ENCODE measurements at regions not wholly inside any gene's neighbourhood (a gene's known extent, or its start where the extent isn't known, plus 50 kb on each side); places are given as distances from the start of the nearest gene placed in this dataset.

DNA sequence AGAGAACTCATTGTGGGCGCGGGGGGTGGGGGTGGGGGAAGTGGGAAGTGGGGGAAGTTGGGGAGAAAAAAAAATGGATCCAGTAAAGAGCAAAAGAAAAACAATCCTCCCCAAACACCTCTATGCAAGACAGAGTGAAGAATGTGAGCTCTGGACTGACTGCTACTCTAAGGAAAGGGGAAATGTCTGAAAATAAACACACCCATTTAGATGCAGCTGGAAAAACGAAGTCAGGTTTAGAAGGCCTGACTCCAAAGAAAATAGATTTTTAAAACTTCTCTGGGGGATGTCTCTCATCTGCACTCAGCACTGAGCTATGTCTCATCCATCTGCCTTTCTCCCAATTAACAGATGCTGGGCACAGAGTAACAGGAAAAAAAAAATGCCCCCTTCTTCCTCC is 904.4 kb downstream of the GALC start:
- no peaks in the 10 kb centered on the region for H3K4me1 ChIP-seq (ENCODE audit: insufficient read depth, low read length, poor library complexity, severe bottlenecking)
- no peak overlapping the region for H3K4me3 ChIP-seq (ENCODE audit: low read depth, low read length, poor library complexity, severe bottlenecking)
- POLR2A ChIA-PET (ENCODE audit: low non-redundant PET), result no interaction called here
- no peaks in the 10 kb centered on the region for H3K36me3 ChIP-seq (ENCODE audit: insufficient read depth, low read length, poor library complexity, severe bottlenecking)
- intact Hi-C loops (cut with micrococcal nuclease; ENCODE audit: unreplicated experiment), result no loop called here
- no peak for DNase-seq (ENCODE audit: low spot score)
- no peak overlapping the region for H3K27ac ChIP-seq (ENCODE audit: low read depth, low read length, poor library complexity, severe bottlenecking)
- TF ChIP-seq EZH2 (IDR thresholded peaks at IDR 0.05; ENCODE audit: borderline replicate concordance, low read depth, low read length, poor library complexity, severe bottlenecking), result no peak
- no peak for TF ChIP-seq CTCF (conservative IDR thresholded peaks at IDR 0.05; ENCODE audit: low read depth, low read length)
- no TSS peak for BruUV-seq (replicated peaks)
- no peaks in the 10 kb centered on the region for H3K9me3 ChIP-seq (ENCODE audit: low read depth, low read length, poor library complexity, severe bottlenecking)
- no peaks in the 10 kb centered on the region for H3K27me3 ChIP-seq (replicated peaks; ENCODE audit: insufficient read depth, low read depth, low read length, poor library complexity)
- CTCF ChIA-PET, result no interaction called here

GRCh38 chr14:87087881-87088280 is 905.1 kb downstream of the GALC start:
- Histone ChIP-seq H3K27ac (ENCODE audit: low read depth, low read length, poor library complexity, severe bottlenecking) (no peak overlapping the region), H3K27me3 (replicated peaks; ENCODE audit: insufficient read depth, low read depth, low read length, poor library complexity) (no peaks in the 10 kb centered on the region), H3K36me3 (ENCODE audit: insufficient read depth, low read length, poor library complexity, severe bottlenecking) (no peaks in the 10 kb centered on the region), H3K4me1 (ENCODE audit: insufficient read depth, low read length, poor library complexity, severe bottlenecking) (no peaks in the 10 kb centered on the region), H3K4me3 (ENCODE audit: low read depth, low read length, poor library complexity, severe bottlenecking) (no peak overlapping the region), H3K9me3 (ENCODE audit: low read depth, low read length, poor library complexity, severe bottlenecking) (no peaks in the 10 kb centered on the region)
- ChIA-PET CTCF (no interaction called here), POLR2A (ENCODE audit: low non-redundant PET) (no interaction called here)
- intact Hi-C loops (cut with micrococcal nuclease; ENCODE audit: unreplicated experiment), result no loop called here
- TF ChIP-seq CTCF (conservative IDR thresholded peaks at IDR 0.05; ENCODE audit: low read depth, low read length) (no peak), EZH2 (IDR thresholded peaks at IDR 0.05; ENCODE audit: borderline replicate concordance, low read depth, low read length, poor library complexity, severe bottlenecking) (no peak)
- no TSS peak for BruUV-seq (replicated peaks)
- no peak for DNase-seq (ENCODE audit: low spot score)

DNA sequence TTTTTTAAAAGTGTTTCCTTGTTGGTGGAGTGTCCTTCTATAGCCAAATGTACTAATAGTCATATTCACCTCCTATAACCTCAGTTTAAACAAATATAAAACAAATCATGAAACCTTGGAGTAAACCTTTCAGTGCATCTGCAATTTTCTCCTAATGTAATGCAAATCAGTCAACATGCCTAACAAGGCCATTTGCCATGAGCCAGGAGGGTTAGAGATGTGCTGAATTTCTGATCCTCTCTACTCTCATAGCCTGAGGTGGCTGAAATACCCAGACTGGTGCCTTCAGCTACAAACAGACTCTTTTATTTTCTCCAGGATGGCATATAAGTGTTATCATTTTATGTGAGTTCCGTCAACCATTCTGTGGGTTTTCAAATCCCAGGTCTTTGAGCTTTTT is 908.1 kb downstream of the GALC start:
- BruUV-seq (replicated peaks), result no TSS peak
- DNase-seq (ENCODE audit: low spot score), result no peak
- ChIA-PET POLR2A (ENCODE audit: low non-redundant PET) (no interaction called here), CTCF (no interaction called here)
- intact Hi-C loops (cut with micrococcal nuclease; ENCODE audit: unreplicated experiment), result no loop called here
- TF ChIP-seq EZH2 (IDR thresholded peaks at IDR 0.05; ENCODE audit: borderline replicate concordance, low read depth, low read length, poor library complexity, severe bottlenecking), result no peak
- no peak for TF ChIP-seq CTCF (conservative IDR thresholded peaks at IDR 0.05; ENCODE audit: low read depth, low read length)
- no peak overlapping the region for H3K4me3 ChIP-seq (ENCODE audit: low read depth, low read length, poor library complexity, severe bottlenecking)
- no peaks in the 10 kb centered on the region for H3K9me3 ChIP-seq (ENCODE audit: low read depth, low read length, poor library complexity, severe bottlenecking)
- H3K4me1 ChIP-seq (ENCODE audit: insufficient read depth, low read length, poor library complexity, severe bottlenecking), result no peaks in the 10 kb centered on the region
- no peaks in the 10 kb centered on the region for H3K36me3 ChIP-seq (ENCODE audit: insufficient read depth, low read length, poor library complexity, severe bottlenecking)
- H3K27ac ChIP-seq (ENCODE audit: low read depth, low read length, poor library complexity, severe bottlenecking), result no peak overlapping the region
- H3K27me3 ChIP-seq (replicated peaks; ENCODE audit: insufficient read depth, low read depth, low read length, poor library complexity), result no peaks in the 10 kb centered on the region
